ENCODE measurements at regions not wholly inside any gene's neighbourhood (a gene's known extent, or its start where the extent isn't known, plus 50 kb on each side); places are given as distances from the start of the nearest gene placed in this dataset.

GRCh38 chr11:128219731-128220120, 367.6 kb downstream of the ETS1 start:
- DNase-seq (ENCODE audit: low spot score) = no peak

DNA sequence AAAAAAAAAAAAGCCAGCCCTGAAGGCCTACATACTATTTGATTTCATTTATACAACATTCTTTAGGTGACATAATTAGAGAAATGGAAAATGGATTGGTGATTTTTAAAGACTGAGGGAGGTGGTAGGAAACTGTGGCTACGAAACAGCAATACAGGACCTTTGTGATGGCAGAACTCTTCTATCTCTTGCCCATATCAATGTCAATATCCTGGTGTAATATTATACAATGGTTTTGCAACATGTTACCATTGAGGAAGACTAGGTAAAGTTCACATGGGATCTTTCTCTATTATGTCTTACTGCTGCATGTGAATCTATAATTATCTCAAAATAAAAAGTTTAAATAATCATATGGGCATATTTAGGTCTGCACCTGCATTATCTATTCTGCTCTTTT, 371.2 kb downstream of the ETS1 start:
- DNase-seq (ENCODE audit: low spot score) = no peak

DNA sequence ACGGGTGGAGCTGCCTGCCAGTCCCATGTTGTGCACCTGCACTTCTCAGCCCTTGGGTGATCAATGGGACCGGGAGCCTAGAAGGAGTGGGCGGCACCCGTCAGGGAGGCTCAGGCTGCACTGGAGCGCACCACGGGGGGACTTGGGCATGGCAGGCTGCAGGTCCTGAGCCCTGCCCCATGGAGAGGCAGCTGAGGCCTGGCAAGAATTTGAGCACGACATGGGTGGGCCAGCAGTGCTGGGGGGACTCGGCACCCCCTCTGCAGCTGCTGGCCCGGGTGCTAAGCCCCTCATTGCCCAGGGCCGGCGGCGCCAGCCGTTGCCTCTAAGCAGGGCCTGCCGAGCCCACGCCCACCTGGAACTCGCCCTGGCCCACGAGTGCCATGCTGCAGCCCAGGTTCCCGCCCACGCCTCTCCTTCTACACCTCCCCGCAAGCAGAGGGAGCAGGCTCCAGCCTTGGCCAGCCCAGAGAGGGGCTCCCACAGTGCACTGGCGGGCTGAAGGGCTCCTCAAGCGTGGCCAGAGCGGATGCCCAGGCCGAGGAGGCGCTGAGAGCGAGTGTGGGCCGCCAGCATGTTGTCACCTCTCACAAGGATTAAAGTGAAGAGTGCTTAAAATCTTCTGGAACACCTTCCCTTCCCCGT, 372.0 kb downstream of the ETS1 start:
- no peak for DNase-seq (ENCODE audit: low spot score)

GRCh38 chr11:128214263-128214662, 373.1 kb downstream of the ETS1 start:
- DNase-seq (ENCODE audit: low spot score) = no peak

DNA sequence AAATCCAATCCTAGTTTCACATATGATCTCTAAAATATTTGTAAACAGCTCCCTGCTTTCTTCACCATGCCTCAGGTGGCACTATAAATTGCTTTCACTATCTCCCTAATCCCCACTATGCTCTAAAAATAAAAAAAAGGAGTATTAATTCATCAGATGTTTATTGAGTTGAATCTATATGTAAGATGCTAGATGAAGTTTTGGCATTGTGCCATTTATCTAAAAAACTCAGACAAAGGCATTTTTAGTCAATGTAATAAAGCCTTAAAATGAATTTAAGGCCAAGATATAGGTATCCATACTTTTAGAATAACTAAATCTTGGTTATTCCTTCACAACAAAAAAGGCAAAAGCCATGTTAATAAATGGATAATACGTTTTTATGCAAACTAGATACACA, 373.9 kb downstream of the ETS1 start:
- DNase-seq (ENCODE audit: low spot score) = no peak

DNA sequence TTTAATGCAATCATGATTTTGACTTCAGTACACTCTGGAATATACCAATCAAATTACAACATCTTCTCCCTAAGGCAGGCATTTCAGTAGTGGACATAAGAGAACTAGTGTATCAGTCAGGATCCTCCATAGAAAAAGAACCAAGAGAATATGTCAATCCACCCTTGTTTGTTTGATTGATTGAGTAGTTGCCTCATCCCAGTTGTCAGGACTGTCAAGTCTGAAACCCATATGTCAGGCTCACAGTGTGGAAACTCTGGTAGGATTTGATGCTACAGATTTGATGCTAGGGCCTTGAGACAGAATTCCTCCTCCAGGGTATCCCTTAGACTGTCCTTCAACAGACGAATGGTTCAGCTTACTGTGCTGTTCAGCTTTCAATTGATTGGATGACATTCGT, 375.0 kb downstream of the ETS1 start:
- no peak for DNase-seq (ENCODE audit: low spot score)

DNA sequence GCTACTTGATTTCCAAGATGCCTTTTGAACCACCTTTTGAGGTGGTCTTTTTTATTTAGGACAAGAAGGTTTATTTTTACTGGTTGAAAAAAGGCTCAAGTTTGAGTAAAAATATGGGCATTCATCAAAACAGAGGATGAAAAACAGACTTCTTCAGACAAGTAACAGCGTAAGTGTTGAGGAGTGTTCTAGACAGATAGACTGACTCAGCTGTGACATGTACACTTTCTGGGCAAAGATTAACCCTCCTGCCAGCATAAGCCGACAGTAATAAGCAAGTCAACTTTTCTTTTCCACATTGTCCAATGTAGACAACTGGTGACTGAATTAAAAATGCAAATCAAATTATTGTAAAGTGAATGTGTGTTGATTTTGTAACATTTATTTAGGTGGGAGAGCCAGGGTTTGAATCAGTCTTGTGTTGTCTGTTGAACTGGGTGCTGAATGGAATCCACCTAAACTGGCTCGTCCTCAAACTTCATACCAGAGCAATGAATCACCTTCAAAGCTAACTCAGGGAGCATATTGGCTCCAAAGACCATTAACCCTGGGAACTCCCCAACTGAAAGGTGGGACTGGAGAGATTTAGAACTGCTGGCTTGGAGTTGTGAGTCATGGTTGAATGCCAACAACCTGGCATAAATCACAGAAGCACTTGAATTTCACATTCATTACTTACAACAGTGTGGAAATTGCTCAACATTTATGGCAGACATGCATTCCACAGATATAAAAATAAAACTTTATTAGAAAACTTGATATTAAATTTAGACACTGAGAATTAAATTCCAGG, 377.0 kb downstream of the ETS1 start:
- peak; percentile 64 for DNase-seq (ENCODE audit: low spot score)

DNA sequence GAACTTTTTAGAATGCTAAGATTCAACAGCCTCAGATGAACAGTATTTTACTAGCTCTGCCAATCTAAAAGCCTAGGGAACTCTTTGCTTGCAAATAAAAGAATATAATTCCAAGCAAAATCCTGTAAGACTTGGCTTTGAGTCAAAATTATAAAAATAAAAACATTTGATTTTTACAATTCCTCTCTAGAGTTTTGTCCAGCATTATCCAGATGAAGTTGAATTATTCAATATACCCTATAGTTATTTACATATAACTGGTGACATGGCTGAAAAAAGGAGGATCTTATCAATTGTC, 378.3 kb downstream of the ETS1 start:
- DNase-seq (ENCODE audit: low spot score) = no peak

GRCh38 chr11:128208329-128209137, 378.8 kb downstream of the ETS1 start:
- DNase-seq (ENCODE audit: low spot score) = peak; percentile 22

GRCh38 chr11:128207861-128208321, 379.5 kb downstream of the ETS1 start:
- DNase-seq (ENCODE audit: low spot score) = no peak

GRCh38 chr11:128206461-128206860, 380.9 kb downstream of the ETS1 start:
- no peak for DNase-seq (ENCODE audit: low spot score)

- no peak for DNase-seq (ENCODE audit: low spot score)
Observed at GRCh38 chr11:128205796-128206195, 381.6 kb downstream of the ETS1 start.

- DNase-seq (ENCODE audit: low spot score) = no peak
Observed at GRCh38 chr11:128204898-128205297, 382.5 kb downstream of the ETS1 start.

DNA sequence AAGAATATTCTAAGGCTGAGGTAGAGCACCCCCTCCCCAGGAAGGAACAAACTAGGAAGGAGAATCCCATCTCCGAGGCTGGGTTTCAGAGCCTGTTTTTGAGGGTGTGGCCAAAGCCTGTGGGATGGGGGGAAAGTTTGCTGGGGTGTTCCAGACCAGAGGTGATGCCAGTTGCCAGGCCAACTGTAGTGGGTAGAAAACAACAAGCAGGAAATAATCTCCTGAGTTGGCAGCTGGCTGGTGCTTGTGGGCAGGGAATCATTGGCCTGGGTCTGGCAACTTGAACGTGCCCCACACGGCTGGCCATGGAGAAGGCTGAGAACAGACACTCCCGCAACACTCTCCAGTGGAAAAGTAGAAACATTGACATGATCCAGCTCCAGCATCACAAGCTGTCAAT, 385.6 kb downstream of the ETS1 start:
- no peak for DNase-seq (ENCODE audit: low spot score)

DNA sequence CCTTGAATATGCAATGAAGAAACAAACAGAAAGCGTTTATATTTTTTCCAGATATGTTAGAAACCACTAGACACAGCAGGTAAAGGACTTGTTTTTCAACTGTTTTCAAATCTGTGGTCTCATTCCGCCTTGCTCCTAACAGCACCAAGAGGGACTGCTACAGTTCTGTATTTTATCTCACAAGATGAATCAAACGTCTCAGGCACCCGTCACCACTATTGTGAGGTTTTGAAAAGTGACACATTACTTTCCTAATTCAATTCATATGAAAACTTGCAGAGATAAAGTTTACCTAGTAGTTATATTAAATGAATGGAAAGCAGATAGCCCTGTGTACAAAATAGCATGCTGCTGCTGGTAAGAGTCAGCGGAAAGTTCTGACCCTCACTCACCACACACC, 386.3 kb downstream of the ETS1 start:
- no peak for DNase-seq (ENCODE audit: low spot score)

DNA sequence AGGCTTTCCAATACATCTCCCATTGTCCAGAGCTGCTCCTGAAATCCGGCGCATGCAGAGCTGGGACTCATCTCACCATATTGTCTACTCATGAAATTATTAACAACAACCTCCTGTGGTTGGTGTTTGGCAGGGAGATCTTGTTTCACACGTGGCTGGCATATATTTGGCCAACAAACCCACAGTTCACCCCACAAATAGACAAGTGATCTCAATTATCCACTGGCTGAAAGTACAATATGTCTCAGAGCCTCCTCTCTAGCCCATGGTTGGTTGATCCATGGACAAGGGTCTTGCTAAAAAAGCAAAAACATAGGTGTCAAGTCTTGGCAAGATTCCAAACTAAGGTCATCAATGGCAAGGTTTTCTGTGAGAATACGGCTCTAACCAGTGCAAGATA, 386.9 kb downstream of the ETS1 start:
- DNase-seq (ENCODE audit: low spot score) = no peak

- DNase-seq (ENCODE audit: low spot score) = no peak
Observed at GRCh38 chr11:128198216-128198772, 389.1 kb downstream of the ETS1 start.

DNA sequence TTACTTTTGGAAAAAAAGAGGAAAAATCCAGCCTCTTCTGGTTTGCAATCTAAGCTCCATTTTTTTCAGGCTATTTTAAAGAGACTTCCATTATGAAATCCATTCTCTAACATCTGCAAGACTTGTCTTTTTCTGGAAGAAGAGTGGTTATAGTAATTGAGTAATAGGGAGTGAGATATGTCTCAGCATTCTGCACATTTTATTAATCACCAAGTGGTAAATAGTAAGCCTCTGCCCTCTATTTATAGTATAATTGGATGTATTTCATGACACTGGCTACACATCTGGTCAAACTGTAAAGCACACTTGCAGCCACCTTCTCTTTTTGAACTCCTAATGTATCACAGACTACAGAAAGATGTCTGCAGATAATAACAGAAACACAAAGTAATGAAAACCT, 391.1 kb downstream of the ETS1 start:
- no peak for DNase-seq (ENCODE audit: low spot score)

- DNase-seq (ENCODE audit: low spot score) = no peak
Observed at GRCh38 chr11:128195756-128196155, 391.6 kb downstream of the ETS1 start.

DNA sequence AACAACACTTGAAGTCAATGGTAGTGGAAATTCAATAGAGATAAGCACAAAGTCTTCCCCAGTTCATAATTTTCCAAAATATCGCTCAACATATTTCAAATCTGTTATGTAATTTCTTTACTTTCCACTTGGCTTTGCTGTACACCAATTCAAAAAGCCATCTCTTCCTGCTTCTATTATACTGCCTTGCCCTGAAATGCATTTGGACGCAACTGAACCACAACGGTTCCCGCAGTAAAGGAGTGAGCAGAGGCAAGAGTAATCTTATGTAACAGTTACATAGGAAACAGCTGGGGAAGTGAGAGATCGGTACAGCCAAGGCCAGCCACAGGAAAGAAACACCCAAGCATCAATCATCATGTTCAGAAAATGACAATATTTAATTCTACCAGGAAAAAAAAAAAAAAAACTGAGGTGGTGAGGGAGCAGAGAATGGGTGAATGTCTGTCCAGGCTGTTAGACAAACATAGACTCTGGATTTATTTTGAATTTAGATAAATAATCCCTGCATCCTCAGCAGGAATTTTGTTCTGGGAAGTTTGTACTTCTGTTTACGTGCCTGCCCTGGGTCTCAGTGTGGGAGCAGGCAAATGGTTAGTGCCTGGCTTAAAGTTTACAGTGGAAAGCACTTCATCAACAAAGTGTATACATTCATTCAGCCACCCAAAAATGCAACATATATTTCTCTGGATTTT, 392.2 kb downstream of the ETS1 start:
- no peak for DNase-seq (ENCODE audit: low spot score)

DNA sequence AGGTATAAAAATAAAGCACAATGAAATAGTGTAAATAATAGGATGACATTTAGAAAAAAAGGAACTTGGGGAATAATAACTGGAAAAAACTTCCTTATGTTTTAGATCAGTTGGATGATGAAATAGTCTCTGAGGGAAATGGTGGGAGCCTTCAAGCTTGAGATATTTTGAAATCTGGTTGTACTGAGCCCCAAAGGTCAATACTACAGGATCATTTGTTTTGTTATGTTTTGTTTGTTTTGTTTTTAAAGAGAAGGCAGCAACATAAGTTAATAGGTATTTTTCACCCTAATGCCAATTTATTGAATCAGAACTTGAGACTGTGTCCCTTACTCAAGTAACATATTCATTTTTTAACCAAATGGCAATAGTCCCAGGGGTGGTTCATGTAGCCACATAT, 393.1 kb downstream of the ETS1 start:
- DNase-seq (ENCODE audit: low spot score) = no peak

- DNase-seq (ENCODE audit: low spot score) = no peak
Observed at GRCh38 chr11:128193615-128194014, 393.7 kb downstream of the ETS1 start.
